GM12873 (cell line): ENCODE measurements at regions not wholly inside any gene's neighbourhood (a gene's known extent, or its start where the extent isn't known, plus 50 kb on each side); places are given as distances from the start of the nearest gene placed in this dataset.

Source experiments
- CTCF ChIP-seq: IDR thresholded peaks from 2 replicates; pipeline ENCODE4 v1.5.1; 2012; ENCODE audit warnings: low read depth, mild to moderate bottlenecking, moderate library complexity, low read length, control low read depth; ENCODE audit not compliant: insufficient read depth; ENCODE audit errors: missing control alignments

DNA sequence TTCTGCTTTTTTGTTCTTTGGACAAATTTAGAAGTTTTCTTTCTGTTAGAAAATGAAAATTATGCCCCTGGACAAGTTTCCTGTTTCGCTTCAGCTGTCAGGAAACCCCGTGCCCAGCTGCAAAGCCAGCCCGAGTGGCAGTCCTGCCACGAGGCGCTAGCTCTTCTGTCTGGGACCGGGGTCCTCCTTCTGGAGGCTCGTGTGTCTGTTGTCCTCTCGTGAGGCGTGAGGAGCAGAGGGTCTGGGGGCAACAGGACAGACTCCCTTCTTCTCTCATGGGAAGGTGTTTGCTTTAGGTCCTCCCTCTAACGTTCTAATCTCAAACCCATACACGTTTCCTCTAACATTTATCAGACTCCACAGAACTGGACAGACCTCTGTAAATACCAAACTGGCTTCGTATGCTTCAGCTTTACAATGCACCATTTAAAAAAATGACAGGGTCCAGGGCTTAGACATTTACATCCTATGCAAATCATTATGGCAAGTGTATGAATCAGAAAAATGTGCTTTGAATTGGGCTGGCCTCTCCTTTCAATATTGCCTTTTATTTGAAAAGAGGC is 184.5 kb upstream of the SHH start:
- no peak for TF ChIP-seq CTCF

GRCh38 chr7:155995183-155995612 is 182.9 kb upstream of the SHH start:
- no peak for TF ChIP-seq CTCF

- no peak for TF ChIP-seq CTCF
These were observed 182.1 kb upstream of the SHH start for GRCh38 chr7:155994279-155994811.

- TF ChIP-seq CTCF = no peak
These were observed 181.4 kb upstream of the SHH start for GRCh38 chr7:155993420-155994278.

DNA sequence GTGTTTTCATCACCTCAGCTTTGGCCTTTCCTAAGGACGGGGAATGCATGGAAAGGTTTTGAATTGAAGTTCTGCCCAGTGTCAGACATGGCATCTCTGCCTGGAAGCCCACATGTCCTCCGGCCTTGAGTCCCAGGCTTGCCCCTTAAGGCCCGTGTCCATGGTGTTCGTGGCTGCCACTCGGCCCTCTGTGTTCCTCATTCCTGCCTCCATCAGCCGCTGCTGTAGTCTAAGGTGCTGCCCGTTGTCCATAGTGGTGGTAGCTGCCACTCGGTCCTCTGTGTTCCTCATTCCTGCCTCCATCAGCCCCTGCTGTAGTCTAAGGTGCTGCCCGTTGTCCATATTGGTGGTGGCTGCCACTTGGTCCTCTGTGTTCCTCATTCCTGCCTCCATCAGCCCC is 180.7 kb upstream of the SHH start:
- no peak for TF ChIP-seq CTCF

- TF ChIP-seq CTCF = no peak
These were observed 180.3 kb upstream of the SHH start for GRCh38 chr7:155992538-155992937.

GRCh38 chr7:155992107-155992506 is 179.8 kb upstream of the SHH start:
- TF ChIP-seq CTCF = no peak
